ENCODE measurements at regions not wholly inside any gene's neighbourhood (a gene's known extent, or its start where the extent isn't known, plus 50 kb on each side); places are given as distances from the start of the nearest gene placed in this dataset.

GRCh38 chr9:84450029-84450428 lies 109.5 kb upstream of the SLC28A3 start:
- TF ChIP-seq CTCF (IDR thresholded peaks at IDR 0.05) (no peak), POLR2AphosphoS5 (IDR thresholded peaks at IDR 0.05; ENCODE audit: insufficient read depth in 1 of 2, low read depth in 1 of 2) (no peak), POLR2A (IDR thresholded peaks at IDR 0.05) (no peak)

All from vagina (tissue), 2 donors.